ENCODE measurements at regions not wholly inside any gene's neighbourhood (a gene's known extent, or its start where the extent isn't known, plus 50 kb on each side); places are given as distances from the start of the nearest gene placed in this dataset.

DNA sequence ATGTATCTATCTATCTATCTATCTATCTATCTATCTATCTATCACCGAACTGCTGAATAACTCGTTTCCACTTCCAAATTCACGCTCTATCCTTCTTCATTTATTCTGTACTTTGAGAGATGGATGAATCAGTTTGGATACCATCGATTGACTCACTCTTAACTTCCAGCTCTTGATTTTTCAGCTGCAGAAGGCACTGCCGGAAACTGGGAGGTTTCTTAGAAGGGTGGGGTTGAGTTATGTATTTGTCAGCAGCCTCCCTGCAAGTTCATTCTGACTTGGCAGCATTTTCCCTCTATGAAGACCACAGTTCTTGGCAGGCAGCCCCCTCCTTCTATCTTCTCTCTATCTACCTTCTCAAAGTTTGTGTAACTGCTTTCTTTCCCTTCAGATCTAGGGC, 112.0 kb upstream of the MAGEB18 start:
- DNase-seq (ENCODE audit: low spot score) = no peak

DNA sequence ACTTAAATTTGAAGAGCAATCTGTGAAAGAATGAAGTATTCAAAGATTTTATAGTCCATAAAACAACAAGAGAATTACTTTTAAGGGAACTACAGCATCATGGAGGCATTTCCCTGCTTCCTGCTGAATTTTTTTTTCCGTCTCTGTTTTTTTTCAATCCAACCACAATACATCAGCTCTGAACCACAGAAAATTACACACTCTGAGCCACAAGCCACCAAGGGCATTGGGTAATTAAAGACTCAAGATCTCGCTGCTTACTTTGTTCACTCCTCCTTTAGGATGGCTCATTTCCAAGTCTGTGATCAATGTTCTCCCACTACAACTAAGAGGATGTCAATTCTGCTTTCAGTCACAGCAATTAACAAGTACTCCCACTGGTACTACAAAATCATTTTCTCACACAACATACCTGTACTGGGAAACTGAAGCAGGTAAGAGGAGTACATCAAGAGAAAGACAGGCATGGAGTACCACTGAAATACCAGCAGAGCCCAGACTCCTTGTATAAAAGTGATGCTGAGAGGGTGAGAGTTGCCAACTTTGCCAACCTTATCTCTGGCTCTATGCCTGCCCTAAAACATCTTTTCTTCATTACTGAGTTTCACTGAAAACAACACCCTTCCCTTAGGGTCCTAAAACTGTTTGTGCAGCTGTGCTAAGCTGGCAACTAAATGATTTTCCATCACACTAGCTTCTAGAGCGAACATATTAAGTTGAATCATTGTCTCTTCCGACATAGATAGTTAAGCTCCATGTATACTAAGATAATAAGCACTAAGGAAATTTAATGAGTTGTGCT, 105.8 kb upstream of the MAGEB18 start:
- DNase-seq (ENCODE audit: low spot score) = no peak

DNA sequence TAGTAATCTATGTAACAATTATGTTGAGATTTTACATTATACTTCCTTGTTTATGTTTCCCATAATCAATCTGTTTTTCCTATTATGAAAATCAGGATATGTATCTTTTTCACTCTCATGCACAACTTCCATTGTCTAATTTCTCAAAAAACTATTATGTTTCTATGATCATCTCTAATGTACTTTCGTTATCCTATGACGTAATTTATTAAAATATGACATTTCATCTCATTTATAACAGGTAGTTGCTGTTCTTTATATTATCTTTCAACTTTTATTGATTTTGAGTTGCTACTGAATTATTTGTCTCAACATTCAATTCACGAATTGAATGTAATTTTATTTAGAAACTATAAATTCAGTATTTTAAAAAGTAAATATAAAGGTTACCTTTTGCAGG, 100.8 kb upstream of the MAGEB18 start:
- DNase-seq (ENCODE audit: low spot score) = no peak

DNA sequence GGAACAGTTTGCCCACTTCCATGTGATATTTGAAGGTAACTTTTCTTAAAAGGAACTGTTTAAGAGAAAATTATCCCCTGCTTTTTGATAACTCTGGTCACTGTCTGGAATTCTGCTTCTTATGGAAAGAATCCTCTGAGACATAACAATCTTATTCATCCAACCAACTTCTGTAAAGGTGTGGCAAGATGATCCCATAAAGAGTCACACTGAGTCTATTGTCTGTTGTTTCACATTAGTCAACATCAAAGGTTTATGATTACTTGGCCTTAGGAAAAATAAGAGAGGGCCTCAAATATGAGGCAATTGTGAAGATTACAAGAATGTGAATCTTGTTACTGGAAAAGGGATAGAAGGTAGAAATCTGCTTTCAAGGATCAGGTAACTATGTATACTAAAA, 88.0 kb upstream of the MAGEB18 start:
- DNase-seq (ENCODE audit: low spot score) = no peak

DNA sequence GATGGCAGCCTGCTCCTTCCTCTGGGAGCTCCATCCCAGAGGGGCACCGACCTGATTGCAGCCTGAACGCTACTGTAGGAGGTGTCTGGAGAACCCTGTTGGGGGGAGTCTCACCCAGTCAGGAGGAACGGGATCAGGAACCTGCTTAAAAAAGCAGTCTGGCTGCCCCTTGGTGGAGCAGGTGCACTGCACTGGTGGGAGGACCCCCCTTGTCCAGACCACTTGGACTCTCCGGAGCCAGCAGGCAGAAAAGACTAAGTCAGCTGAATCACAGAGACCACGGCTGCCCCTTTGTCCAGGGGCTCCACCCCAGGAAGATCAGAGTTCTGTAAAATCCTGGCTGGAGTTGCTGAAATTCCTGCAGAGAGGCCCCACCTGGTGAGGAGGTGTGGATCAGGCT, 67.3 kb upstream of the MAGEB18 start:
- no peak for DNase-seq (ENCODE audit: low spot score)

DNA sequence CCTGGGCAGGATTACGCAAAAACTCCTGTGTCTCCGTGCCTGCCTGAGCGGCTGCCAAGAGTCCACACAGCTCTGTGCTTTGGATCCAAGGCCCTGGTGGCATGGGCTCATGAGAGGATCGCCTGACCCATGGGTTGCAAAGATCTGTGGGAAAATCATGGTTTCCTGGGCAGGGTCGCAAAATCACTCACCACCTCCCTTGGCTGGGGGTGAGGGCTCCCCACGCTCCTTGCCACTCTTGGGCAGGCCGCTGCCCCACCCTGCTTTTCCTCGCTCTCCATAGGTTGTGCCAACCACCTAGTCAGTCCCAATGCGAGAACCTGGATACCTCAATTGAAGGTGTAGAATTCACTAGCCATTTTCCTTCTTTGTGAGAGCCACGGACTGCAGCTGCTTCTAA, 66.5 kb upstream of the MAGEB18 start:
- no peak for DNase-seq (ENCODE audit: low spot score)

DNA sequence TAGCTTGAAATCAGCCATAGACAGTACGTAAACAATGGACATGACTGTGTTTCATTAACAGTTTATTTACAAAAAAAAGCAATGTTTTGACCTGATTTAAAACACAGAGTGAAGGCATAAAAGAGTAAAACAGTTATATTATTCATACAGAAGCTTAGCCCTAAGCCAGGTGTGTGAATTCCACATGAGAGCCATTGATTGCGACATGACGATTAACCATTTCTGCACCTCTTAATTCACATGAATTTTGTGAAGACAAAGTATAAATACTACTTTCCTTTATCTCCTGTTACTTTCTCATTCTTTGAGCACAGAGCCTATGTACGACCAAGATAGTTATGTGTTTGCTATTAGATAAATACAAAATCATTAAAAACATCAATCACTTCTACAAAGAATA, 55.0 kb upstream of the MAGEB18 start:
- no peak for DNase-seq (ENCODE audit: low spot score)
